ENCODE measurements at regions not wholly inside any gene's neighbourhood (a gene's known extent, or its start where the extent isn't known, plus 50 kb on each side); places are given as distances from the start of the nearest gene placed in this dataset.
A peak's percentile ranks its signal among the peaks of the same experiment; 100 is the strongest.
"Not testable (repeated sequence)": the region's sequence is repeated elsewhere in the genome, so short reads cannot be mapped to it uniquely, and the experiment has no call there.

GRCh38 chr6:3962291-3963280 lies 113.4 kb downstream of the FAM50B start:
- DNase-seq: no peak

GRCh38 chr6:3963426-3963825 lies 114.3 kb downstream of the FAM50B start:
- DNase-seq: no peak

DNA sequence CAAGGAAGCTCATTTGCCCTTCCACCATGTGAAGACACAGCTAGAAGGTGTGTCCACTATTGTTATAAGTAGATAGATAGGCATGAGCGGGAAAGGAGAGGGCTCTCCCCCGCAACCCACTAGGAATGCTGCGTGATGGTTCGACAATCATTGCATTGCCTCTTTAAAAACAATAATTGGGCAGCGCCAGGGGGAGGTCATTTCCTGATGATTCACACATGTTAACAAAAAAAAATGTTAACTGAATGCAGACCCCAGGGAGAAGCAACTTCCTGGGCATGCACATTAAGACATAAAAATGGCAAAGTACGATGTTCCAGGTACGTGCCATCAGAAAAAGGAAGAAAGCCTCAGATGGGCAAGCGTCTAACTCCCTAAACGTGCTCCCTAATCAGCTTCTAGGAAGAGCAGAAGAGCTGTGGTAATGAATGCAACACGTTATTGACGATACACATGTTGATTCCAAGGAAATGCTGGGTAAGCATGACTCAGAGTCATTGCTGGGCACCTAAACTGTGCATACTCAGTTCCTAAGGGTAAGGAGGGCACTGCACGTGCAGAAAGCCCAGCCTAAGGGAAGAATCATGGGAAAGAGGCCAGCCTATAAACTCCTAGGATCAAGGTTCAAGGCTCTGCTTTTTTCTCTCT lies 113.7 kb downstream of the FAM217A start:
- DNase-seq: no peak

DNA sequence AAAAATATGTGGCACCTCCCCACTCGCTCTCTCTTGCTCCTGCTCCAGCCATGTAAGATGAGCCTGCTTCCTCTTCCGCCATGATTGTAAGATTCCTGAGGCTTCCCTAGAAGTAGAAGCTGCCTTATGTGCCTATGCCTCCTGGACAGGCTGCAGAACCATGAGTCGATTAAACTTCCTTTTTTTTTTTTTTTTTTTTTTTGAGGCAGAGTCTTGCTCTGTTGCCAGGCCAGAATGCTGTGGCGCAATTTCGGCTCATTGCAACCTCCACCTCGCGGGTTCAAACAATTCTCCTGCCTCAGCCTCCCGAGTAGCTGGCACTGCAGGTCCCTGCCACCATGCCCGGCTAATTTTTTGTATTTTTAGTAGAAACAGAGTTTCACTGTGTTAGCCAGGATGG lies 112.5 kb downstream of the FAM217A start:
- no peak for DNase-seq

DNA sequence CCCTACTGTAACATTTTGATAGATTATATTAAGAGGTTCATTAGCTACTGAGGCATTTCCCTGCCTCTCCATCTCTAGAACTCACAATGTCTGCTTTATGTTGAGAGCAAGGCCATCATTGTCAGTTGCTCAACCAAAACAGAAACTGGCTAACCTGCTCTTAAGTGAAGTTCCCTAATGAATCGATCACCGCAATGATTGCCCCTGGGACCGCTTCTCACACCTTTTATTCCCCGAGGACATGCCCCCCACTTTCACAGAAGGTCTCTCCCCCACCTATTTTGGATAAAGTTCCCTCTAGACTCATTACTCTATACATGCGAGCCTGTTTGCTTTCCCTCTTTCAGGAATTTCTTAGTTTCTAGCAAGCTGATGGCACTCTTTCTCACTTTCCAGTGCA lies 108.8 kb downstream of the FAM217A start:
- DNase-seq: no peak

DNA sequence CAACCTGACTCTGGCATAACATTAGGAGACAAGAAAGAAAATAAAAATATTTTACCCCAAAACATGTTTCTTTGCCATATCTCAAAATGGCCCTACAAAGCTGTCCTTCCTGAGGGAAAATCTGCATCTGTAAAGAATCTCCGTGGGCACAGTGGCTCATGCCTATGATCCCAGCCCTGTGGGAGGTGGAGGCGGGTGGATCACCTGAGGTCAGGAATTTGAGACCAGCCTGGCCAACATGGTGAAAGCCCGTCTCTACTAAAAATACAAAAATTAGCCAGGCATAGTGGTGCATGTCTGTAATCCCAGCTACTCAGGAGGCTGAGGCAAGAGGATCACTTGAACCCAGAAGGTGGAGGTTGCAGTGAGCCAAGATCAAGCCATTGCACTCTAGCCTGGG lies 105.8 kb downstream of the FAM217A start:
- DNase-seq: not testable (repeated sequence)

DNA sequence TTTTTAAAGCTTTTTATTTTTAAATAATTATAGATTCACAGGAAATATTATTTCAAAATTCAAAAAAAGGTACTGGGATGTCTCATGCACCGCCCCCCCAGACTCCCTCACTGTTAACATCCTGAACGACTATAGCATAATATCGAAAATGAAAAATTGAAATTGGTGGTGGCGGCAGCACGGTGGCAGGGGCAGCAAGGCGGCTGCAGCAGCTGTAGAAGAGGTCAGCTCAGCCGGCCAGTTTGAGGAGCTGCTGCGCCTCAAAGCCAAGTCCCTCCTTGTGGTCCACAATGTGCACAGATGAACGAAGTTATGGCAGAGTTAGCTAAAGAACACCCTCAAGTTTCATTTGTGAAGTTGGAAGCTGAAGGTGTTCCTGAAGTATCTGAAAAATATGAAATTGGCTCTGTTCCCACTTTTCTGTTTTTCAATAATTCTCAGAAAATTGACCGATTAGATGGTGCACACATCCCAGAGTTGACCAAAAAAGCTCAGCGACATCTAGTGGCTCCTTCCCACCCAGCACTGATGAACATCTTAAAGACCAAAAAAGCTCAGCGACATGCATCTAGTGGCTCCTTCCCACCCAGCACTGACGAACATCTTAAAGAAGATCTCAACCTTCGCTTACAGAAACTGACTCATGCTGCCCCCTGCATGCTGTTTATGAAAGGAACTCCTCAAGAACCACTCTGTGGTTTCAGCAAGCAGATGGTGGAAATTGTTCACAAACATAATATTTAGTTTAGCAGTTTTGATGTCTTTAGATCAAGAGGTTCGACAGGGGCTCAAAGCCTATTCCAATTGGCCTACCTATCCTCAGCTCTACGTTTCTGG lies 100.8 kb downstream of the FAM217A start:
- peak; percentile 87 for DNase-seq

GRCh38 chr6:3978966-3979365 lies 100.0 kb downstream of the FAM217A start:
- not testable (repeated sequence) for DNase-seq

- no peak for DNase-seq
Measured at GRCh38 chr6:3981917-3982316, 97.0 kb downstream of the FAM217A start.

DNA sequence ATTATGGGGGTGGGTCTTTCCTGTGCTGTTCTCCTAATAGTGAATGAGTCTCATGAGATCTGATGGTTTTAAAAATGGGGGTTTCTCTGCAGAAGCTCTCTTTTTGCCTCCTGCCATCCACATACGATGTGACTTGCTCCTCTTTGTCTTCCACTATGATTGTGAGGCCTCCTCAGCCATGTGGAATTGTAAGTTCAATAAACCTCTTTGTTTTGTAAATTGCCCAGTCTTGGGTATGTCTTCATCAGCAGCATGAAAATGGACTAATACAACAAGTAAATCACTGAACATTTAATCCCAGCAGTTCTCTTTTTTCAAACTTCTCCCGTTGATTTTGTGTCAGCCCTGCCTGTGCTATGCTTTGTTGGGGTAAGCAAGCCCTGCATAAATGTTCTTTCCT lies 95.2 kb downstream of the FAM217A start:
- DNase-seq: no peak

DNA sequence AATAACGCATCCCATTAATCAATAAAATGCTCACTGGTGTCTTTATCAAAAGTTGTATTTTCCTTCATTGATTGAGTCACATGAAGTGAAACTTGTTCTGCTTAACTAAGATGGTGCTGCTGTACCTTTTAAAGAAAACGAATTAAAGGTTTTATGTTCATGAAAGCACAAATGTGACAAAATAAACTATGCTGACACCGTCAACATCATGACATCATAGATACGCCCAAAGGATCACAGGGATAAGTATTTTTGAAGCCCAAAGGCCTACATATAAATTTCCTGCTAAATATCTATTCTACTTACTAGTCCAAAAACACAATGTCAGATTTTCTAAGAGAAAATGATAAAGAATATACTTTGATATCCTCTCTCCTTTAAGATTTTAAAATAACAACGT lies 94.4 kb downstream of the FAM217A start:
- DNase-seq: no peak

DNA sequence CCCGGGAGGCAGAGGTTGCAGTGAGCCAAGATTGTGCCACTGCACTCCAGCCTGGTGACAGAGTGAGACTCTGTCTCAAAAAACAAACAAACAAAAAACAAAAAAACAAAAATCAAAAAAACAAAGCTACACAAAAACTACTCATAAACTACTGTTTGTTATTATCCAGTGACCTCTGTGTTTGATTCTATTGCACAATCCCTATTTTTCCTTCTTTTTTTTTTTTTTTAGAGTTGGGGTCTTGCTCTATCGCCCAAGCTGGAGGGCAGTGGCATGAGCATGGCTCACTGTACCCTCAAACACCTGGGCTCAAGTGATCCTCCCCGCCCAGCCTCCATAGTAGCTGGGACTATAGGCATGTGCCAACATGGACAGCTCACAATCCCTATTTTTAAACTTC lies 92.7 kb downstream of the FAM217A start:
- no peak for DNase-seq

DNA sequence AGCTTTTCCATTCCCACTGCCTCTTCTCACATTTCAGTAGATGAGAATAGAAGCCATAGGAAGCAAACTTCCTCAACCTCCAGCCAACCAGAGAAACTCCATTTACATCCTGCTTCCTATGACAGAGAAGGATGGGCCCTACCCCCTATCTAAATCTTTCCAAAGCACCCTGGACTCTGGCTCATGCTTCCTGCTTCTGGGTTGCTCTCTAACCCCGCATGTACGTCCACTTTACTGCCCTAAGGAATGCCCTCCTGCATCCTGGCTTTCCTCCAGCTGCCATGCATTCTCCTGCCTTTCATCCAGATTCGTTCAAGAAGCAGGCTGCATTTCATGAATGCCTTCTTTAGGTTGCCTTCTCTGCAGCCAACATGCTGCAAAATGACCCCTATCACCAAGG lies 91.9 kb downstream of the FAM217A start:
- no peak for DNase-seq

DNA sequence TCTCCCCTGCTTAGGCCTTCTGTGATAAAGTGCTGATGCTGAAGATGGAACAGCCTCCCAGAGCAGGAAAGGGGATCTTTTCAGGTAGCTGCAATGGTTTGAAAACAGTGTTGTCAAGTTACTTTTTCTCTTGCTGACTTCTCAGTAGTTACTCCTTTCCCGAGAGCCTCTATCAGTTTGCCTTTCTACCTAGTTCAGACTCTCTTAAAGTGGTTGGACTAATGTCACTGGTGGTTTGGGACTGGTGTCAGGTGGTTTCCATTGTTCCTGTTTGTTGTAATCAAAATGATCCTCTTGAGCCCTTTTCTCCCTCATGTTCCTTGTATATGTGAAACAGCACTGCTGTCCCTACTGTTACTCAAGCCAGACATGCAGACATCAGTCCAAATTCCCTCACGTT lies 91.4 kb downstream of the FAM217A start:
- DNase-seq: no peak

DNA sequence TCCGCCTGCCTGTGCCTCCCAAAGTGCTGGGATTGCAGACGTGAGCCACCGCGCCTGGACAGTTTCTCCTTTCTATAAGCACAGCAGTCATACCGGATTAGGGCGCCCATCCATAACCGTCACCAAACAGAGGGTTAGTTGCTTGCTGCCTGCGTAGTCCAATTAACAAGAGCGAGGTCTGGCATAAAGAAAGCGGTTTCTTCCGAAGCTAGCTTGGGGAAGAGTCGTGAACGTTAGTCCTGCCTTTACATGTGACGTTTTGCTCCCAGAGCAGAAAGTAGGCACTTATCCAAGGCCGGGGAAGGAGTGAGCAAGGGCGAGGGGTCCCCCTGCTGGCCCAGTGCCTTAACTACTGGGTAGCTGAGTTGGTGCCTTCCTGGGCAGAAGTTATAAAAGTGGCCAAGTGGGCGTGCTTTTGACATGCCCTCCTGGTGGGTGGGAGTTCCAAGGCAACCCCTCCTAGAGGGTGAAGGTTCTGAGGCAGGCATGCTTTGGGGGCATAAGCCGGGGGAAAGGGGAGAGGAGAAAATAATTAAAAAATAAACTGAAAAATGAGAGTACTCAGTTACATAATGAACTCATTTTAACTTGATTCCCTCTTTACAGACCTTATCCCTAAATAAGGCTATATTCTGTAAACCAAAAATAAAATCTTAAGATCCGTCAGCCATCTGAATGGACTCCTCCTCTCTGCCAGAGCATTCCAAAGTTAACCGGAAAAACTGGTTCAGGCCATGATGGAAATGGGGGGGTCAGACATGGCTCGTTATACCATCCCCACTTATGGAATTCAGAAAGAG lies 88.0 kb downstream of the FAM217A start:
- DNase-seq: peak; percentile 92

- no peak for DNase-seq
Measured at GRCh38 chr6:3991941-3992340, 87.0 kb downstream of the FAM217A start.

GRCh38 chr6:3996349-3996748 lies 82.6 kb downstream of the FAM217A start:
- no peak for DNase-seq

- no peak for DNase-seq
Measured at GRCh38 chr6:3997177-3997770, 81.7 kb downstream of the FAM217A start.

- DNase-seq: no peak
Measured at GRCh38 chr6:3999800-4000661, 78.9 kb downstream of the FAM217A start.

DNA sequence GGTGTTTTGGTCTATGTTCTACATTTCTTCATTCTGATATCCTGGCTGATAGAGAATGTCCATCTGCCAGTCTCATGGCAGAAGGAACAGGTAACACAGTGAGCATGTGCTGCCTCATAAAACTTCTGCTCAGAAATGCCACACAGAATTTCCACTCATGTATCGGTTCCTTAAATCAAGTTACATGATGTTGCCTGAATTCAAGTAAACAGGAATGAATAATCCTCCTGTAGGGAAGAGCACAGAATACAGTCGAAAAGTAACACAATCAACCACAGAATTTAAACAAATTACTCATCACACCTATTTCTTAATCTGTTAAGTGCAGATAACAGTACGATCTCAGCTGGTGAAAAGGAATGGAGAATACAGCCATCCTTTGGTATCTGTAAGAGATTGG lies 74.7 kb downstream of the FAM217A start:
- no peak for DNase-seq
